OCI-LY7 (cell line): ENCODE measurements at regions not wholly inside any gene's neighbourhood (a gene's known extent, or its start where the extent isn't known, plus 50 kb on each side); places are given as distances from the start of the nearest gene placed in this dataset.

Experiments
- BruUV-seq: library from RNA; stranded (reverse); fragments of 400-500 nt; replicated peaks from 2 replicates; lab custom pipeline; 2021; lab: Mats Ljungman, UMichigan
- CTCF ChIA-PET: fragments of 300-600 bp; sonication (Branson Sonifier 250); formaldehyde crosslinking; loops from one replicate; lab custom pipeline; 2022; ENCODE audit warnings: antibody characterized with exemption; ENCODE audit not compliant: unreplicated experiment; lab: Charles Lee
- POLR2A ChIA-PET: fragments of 300-600 bp; sonication (Branson Sonifier 250); formaldehyde crosslinking; loops from one replicate; lab custom pipeline; 2022; ENCODE audit warnings: antibody characterized with exemption; lab: Charles Lee
- DNase-seq: peaks from one replicate; pipeline ENCODE4 v3.0.0-alpha.2; 2015; ENCODE audit warnings: low spot score
- H2AFZ ChIP-seq: fragments of 200-600 bp; sonication (generic), shearing (Covaris generic); 2 replicates; pipeline ENCODE4 v1.6.1; 2014; ENCODE audit warnings: mild to moderate bottlenecking, antibody characterized with exemption, low read length, moderate library complexity
- H3K27ac ChIP-seq: fragments of 200-600 bp; sonication (generic); 2 replicates; pipeline ENCODE4 v1.5.1; 2014; ENCODE audit warnings: mixed run types, low read depth, mild to moderate bottlenecking, moderate library complexity, low read length, inconsistent platforms; ENCODE audit not compliant: poor library complexity, severe bottlenecking
- H3K36me3 ChIP-seq: fragments of 200-600 bp; sonication (generic); 2 replicates; pipeline ENCODE4 v1.6.1; 2014; ENCODE audit warnings: mild to moderate bottlenecking, antibody characterized with exemption, low read length, moderate library complexity, mixed read lengths; ENCODE audit not compliant: insufficient read depth
- H3K4me1 ChIP-seq: fragments of 200-600 bp; sonication (generic); 2 replicates; pipeline ENCODE4 v1.5.1; 2014; ENCODE audit warnings: mild to moderate bottlenecking, low read length; ENCODE audit not compliant: insufficient read depth, poor library complexity, severe bottlenecking
- H3K4me2 ChIP-seq: fragments of 200-600 bp; sonication (generic); 2 replicates; pipeline ENCODE4 v1.6.1; 2014; ENCODE audit warnings: mild to moderate bottlenecking, low read length
- H3K4me3 ChIP-seq: fragments of 200-600 bp; sonication (generic); 2 replicates; pipeline ENCODE4 v1.5.1; 2014; ENCODE audit warnings: mild to moderate bottlenecking, low read depth, low read length; ENCODE audit not compliant: poor library complexity, severe bottlenecking
- H3K79me2 ChIP-seq: fragments of 200-600 bp; sonication (generic); 2 replicates; pipeline ENCODE4 v1.6.1; 2016; ENCODE audit warnings: low read depth, mild to moderate bottlenecking, low read length, moderate library complexity, mixed read lengths; ENCODE audit not compliant: insufficient read depth
- H3K9me2 ChIP-seq: fragments of 200-600 bp; sonication (generic); 2 replicates; pipeline ENCODE4 v1.6.1; 2016; ENCODE audit warnings: mild to moderate bottlenecking, low read length, mixed read lengths; ENCODE audit not compliant: insufficient read depth
- H3K9me3 ChIP-seq: fragments of 200-600 bp; sonication (generic); 2 replicates; pipeline ENCODE4 v1.6.1; 2014; ENCODE audit warnings: mild to moderate bottlenecking, mixed run types, low read length, mixed read lengths
- H4K20me1 ChIP-seq: fragments of 200-600 bp; sonication (generic); 2 replicates; pipeline ENCODE4 v1.6.1; 2014; ENCODE audit warnings: mild to moderate bottlenecking, antibody characterized with exemption, low read length, moderate library complexity, mixed read lengths; ENCODE audit not compliant: insufficient read depth
- CTCF ChIP-seq: fragments of 200-600 bp; sonication (generic); conservative IDR thresholded peaks from 2 replicates; pipeline ENCODE4 v1.5.1; 2014; ENCODE audit warnings: mild to moderate bottlenecking, antibody characterized with exemption, low read length, moderate library complexity, mixed read lengths
- EZH2phosphoT487 ChIP-seq: fragments of 200-600 bp; sonication (generic); IDR thresholded peaks from 2 replicates; pipeline ENCODE4 v1.6.1; 2018; ENCODE audit warnings: low read depth, borderline replicate concordance, mild to moderate bottlenecking, mixed run types, antibody characterized with exemption, low read length, moderate library complexity, mixed read lengths
- intact Hi-C: fragments of 100-400 bp; cut with micrococcal nuclease; formaldehyde crosslinking; loops from one replicate; pipeline ENCODE4 v1.10.0; 2022; ENCODE audit not compliant: unreplicated experiment

GRCh38 chr18:27636576-27637085 lies 451.5 kb upstream of the CHST9 start:
- no peak overlapping the region for H2AFZ ChIP-seq
- no peak overlapping the region for H3K27ac ChIP-seq
- H3K79me2 ChIP-seq = no peaks in the 10 kb centered on the region
- H4K20me1 ChIP-seq = no peaks in the 10 kb centered on the region
- DNase-seq = no peak
- CTCF ChIA-PET = no interaction called here
- H3K36me3 ChIP-seq = no peaks in the 10 kb centered on the region
- H3K9me3 ChIP-seq = no peaks in the 10 kb centered on the region
- no peaks in the 10 kb centered on the region for H3K9me2 ChIP-seq
- no peak for TF ChIP-seq EZH2phosphoT487
- TF ChIP-seq CTCF = no peak
- BruUV-seq = no TSS peak
- POLR2A ChIA-PET = no interaction called here
- no peaks in the 10 kb centered on the region for H3K4me1 ChIP-seq
- intact Hi-C loops = no loop called here
- no peak overlapping the region for H3K4me2 ChIP-seq
- no peak overlapping the region for H3K4me3 ChIP-seq

GRCh38 chr18:27632706-27633105 lies 447.6 kb upstream of the CHST9 start:
- Histone ChIP-seq H3K79me2 (no peaks in the 10 kb centered on the region), H3K4me2 (no peak overlapping the region), H2AFZ (no peak overlapping the region), H3K9me3 (no peaks in the 10 kb centered on the region), H3K27ac (no peak overlapping the region), H3K4me1 (no peaks in the 10 kb centered on the region), H3K36me3 (no peaks in the 10 kb centered on the region), H3K9me2 (no peaks in the 10 kb centered on the region), H3K4me3 (no peak overlapping the region), H4K20me1 (no peaks in the 10 kb centered on the region)
- ChIA-PET CTCF (no interaction called here), POLR2A (no interaction called here)
- BruUV-seq = no TSS peak
- no peak for DNase-seq
- no peak for TF ChIP-seq EZH2phosphoT487
- intact Hi-C loops = no loop called here

GRCh38 chr18:27627927-27628326 lies 442.8 kb upstream of the CHST9 start:
- H3K4me3 ChIP-seq = no peak overlapping the region
- H3K27ac ChIP-seq = no peak overlapping the region
- intact Hi-C loops = loop anchor here (10.0 kb wide), 1 partner anchor 53 kb away; no protein-coding TSS in a partner anchor
- no peaks in the 10 kb centered on the region for H3K36me3 ChIP-seq
- no peaks in the 10 kb centered on the region for H3K9me2 ChIP-seq
- ChIA-PET CTCF (no interaction called here), POLR2A (no interaction called here)
- H3K9me3 ChIP-seq = no peaks in the 10 kb centered on the region
- H3K4me1 ChIP-seq = no peaks in the 10 kb centered on the region
- H2AFZ ChIP-seq = no peak overlapping the region
- BruUV-seq = no TSS peak
- H3K4me2 ChIP-seq = no peak overlapping the region
- no peak for DNase-seq
- H3K79me2 ChIP-seq = no peaks in the 10 kb centered on the region
- no peaks in the 10 kb centered on the region for H4K20me1 ChIP-seq
- TF ChIP-seq CTCF (no peak), EZH2phosphoT487 (no peak)
